ENCODE measurements at regions not wholly inside any gene's neighbourhood (a gene's known extent, or its start where the extent isn't known, plus 50 kb on each side); places are given as distances from the start of the nearest gene placed in this dataset.

DNA sequence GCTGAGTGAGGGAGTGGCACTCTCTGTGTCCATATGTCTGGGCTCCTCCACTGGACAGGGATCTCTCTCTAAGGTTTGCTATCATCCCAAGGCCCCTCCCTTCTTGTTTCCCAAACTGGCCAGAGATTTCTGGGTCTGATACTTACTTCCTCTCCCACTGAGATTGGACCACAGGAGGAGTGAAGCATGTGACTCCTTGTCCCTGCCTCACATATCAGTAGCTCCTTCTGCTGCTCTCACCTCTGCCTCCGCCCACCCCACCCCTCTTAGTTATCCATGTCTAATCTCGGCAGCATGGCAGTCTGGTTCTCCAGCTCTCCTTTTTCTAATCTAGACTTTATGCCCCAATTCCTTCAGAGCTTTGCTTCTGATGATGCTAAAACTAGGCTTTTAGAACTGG lies 223.1 kb downstream of the RPLP1 start:
- TF ChIP-seq, protein P1, sequence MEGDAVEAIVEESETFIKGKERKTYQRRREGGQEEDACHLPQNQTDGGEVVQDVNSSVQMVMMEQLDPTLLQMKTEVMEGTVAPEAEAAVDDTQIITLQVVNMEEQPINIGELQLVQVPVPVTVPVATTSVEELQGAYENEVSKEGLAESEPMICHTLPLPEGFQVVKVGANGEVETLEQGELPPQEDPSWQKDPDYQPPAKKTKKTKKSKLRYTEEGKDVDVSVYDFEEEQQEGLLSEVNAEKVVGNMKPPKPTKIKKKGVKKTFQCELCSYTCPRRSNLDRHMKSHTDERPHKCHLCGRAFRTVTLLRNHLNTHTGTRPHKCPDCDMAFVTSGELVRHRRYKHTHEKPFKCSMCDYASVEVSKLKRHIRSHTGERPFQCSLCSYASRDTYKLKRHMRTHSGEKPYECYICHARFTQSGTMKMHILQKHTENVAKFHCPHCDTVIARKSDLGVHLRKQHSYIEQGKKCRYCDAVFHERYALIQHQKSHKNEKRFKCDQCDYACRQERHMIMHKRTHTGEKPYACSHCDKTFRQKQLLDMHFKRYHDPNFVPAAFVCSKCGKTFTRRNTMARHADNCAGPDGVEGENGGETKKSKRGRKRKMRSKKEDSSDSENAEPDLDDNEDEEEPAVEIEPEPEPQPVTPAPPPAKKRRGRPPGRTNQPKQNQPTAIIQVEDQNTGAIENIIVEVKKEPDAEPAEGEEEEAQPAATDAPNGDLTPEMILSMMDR (IDR thresholded peaks at IDR 0.05) = no peak
- no peak for TF ChIP-seq POLR2A (IDR thresholded peaks at IDR 0.05)

Data from sigmoid colon (tissue), 3 donors.